Esophagus muscularis mucosa (tissue), 3 donors: ENCODE measurements at regions not wholly inside any gene's neighbourhood (a gene's known extent, or its start where the extent isn't known, plus 50 kb on each side); places are given as distances from the start of the nearest gene placed in this dataset.

ENCODE experiments used
- CTCF ChIP-seq, 3 experiments: fragments of 200-600 bp in 2 of 3; fragments of 450-650 bp in 1 of 3; sonication (generic) in 2 of 3; IDR thresholded peaks; one replicate each; pipeline ENCODE4 v1.5.1; 2017 to 2019; ENCODE audit warnings: antibody characterized with exemption in 3 of 3, mild to moderate bottlenecking in 2 of 3, moderate library complexity in 1 of 3
- EP300 ChIP-seq: sonication (generic); formaldehyde crosslinking; IDR thresholded peaks from one replicate; pipeline ENCODE4 v1.6.1; 2017; ENCODE audit warnings: antibody characterized with exemption

GRCh38 chr22:48855593-48856307, 971.9 kb downstream of the BRD1 start:
- TF ChIP-seq CTCF (IDR thresholded peaks at IDR 0.05) (no peak), EP300 (no peak)
